H1 (cell line): ENCODE measurements at regions not wholly inside any gene's neighbourhood (a gene's known extent, or its start where the extent isn't known, plus 50 kb on each side); places are given as distances from the start of the nearest gene placed in this dataset.

Experiments
- CTCF ChIA-PET: fragments of 300-600 bp; sonication (Branson Sonifier 250); formaldehyde crosslinking; loops from one replicate; lab custom pipeline; 2021; ENCODE audit not compliant: partially characterized antibody; lab: Charles Lee
- POLR2A ChIA-PET: fragments of 300-600 bp; sonication (Branson Sonifier 250); formaldehyde crosslinking; loops from one replicate; lab custom pipeline; 2021; ENCODE audit warnings: inconsistent platforms; ENCODE audit not compliant: partially characterized antibody; lab: Charles Lee
- DNase-seq, 2 experiments: peaks; one replicate each; pipeline versions ENCODE4 v3.0.0 to v3.0.0-alpha.2; 2010 to 2022; ENCODE audit warnings: low spot score in 2 of 2, low read depth in 1 of 2, mixed read lengths in 1 of 2
- FAIRE-seq: peaks from 2 replicates; lab custom pipeline; 2011; peaks lifted over from hg19 to GRCh38; lab: Jason Lieb, UNC
- H2AFZ ChIP-seq: 2 replicates; pipeline ENCODE4 v1.8.1; 2012; ENCODE audit warnings: low read length, inconsistent platforms
- H2AK5ac ChIP-seq: 2 replicates; pipeline ENCODE4 v1.6.1; 2013; ENCODE audit warnings: low read depth, low read length
- H2BK120ac ChIP-seq: replicated peaks from 2 replicates; pipeline ENCODE3; 2013; ENCODE audit warnings: low read depth, low read length, inconsistent platforms
- H2BK12ac ChIP-seq: 2 replicates; pipeline ENCODE4 v1.6.1; 2013; ENCODE audit warnings: low read depth, low read length
- H2BK15ac ChIP-seq: 2 replicates; pipeline ENCODE4 v1.6.1; 2013; ENCODE audit warnings: low read length
- H2BK20ac ChIP-seq: 2 replicates; pipeline ENCODE4 v1.6.1; 2013; ENCODE audit warnings: low read length
- H2BK5ac ChIP-seq: 2 replicates; pipeline ENCODE4 v1.6.1; 2013; ENCODE audit warnings: low read depth, low read length
- H3K14ac ChIP-seq: 2 replicates; pipeline ENCODE4 v1.6.1; 2013; ENCODE audit warnings: inconsistent platforms; ENCODE audit not compliant: insufficient read length
- H3K18ac ChIP-seq: 2 replicates; pipeline ENCODE4 v1.6.1; 2013; ENCODE audit warnings: low read length; ENCODE audit errors: extremely low read depth
- H3K23ac ChIP-seq: 2 replicates; pipeline ENCODE4 v1.6.1; 2013; ENCODE audit warnings: inconsistent platforms; ENCODE audit not compliant: insufficient read length
- H3K23me2 ChIP-seq: 2 replicates; pipeline ENCODE4 v1.6.1; 2013; ENCODE audit warnings: low read depth, low read length
- H3K27ac ChIP-seq: 2 replicates; pipeline ENCODE4 v1.6.1; 2011; ENCODE audit warnings: low read depth, low read length, inconsistent platforms
- H3K27me3 ChIP-seq, 4 experiments: replicated peaks in 1 of 4; 1 replicate in 1 of 4; 2 replicates in 3 of 4; pipeline versions ENCODE4 v1.6.1 to v1.8.1; 2011 to 2013; ENCODE audit warnings: low read length in 3 of 4, mild to moderate bottlenecking in 3 of 4, inconsistent platforms in 2 of 4, mixed read lengths in 2 of 4, moderate library complexity in 1 of 4; ENCODE audit not compliant: control insufficient read depth in 3 of 4, insufficient read depth in 3 of 4; ENCODE audit errors: extremely low read depth in 1 of 4
- H3K36me3 ChIP-seq, 4 experiments: 2 replicates each; pipeline versions ENCODE4 v1.6.1 to v1.8.1; 2011 to 2013; ENCODE audit warnings: mild to moderate bottlenecking in 4 of 4, low read length in 3 of 4, moderate library complexity in 2 of 4, control low read depth in 1 of 4, inconsistent platforms in 1 of 4; ENCODE audit not compliant: insufficient read depth in 4 of 4, control insufficient read depth in 2 of 4
- H3K4ac ChIP-seq: replicated peaks from 2 replicates; pipeline ENCODE3; 2013; ENCODE audit warnings: low read length, low read depth, mixed read lengths, inconsistent platforms; ENCODE audit not compliant: insufficient read length
- H3K4me1 ChIP-seq, 4 experiments: replicated peaks in 1 of 4; 1 replicate in 1 of 4; 2 replicates in 3 of 4; pipeline versions ENCODE4 v1.6.1 to v1.8.1; 2011 to 2013; ENCODE audit warnings: low read length in 3 of 4, inconsistent platforms in 2 of 4, mixed read lengths in 1 of 4; ENCODE audit not compliant: insufficient read depth in 4 of 4, control insufficient read depth in 3 of 4
- H3K4me2 ChIP-seq, 2 experiments: 2 replicates each; pipeline versions ENCODE4 v1.6.1 to v1.8.1; 2011 to 2013; ENCODE audit warnings: low read depth in 2 of 2, low read length in 2 of 2, control low read depth in 1 of 2, inconsistent platforms in 1 of 2, mild to moderate bottlenecking in 1 of 2; ENCODE audit not compliant: insufficient read depth in 1 of 2
- H3K4me3 ChIP-seq, 4 experiments: fragments of 200-600, 300-600 bp in 1 of 4; sonication (generic), shearing (Covaris generic), sonication (Bioruptor Twin) in 1 of 4; 2 replicates each; pipeline versions ENCODE4 v1.5.1 to v1.8.1; 2011 to 2016; ENCODE audit warnings: low read length in 4 of 4, low read depth in 3 of 4, control low read depth in 2 of 4, inconsistent platforms in 2 of 4, mild to moderate bottlenecking in 2 of 4, mixed read lengths in 1 of 4, moderate library complexity in 1 of 4; ENCODE audit not compliant: insufficient read depth in 2 of 4; ENCODE audit errors: extremely low read depth in 1 of 4
- H3K56ac ChIP-seq: replicated peaks from 2 replicates; pipeline ENCODE3; 2013; ENCODE audit warnings: low read depth, mild to moderate bottlenecking, mixed read lengths, low read length, inconsistent platforms; ENCODE audit not compliant: insufficient read length
- H3K79me1 ChIP-seq: 2 replicates; pipeline ENCODE4 v1.6.1; 2013; ENCODE audit warnings: low read depth, low read length, control low read depth
- H3K79me2 ChIP-seq, 2 experiments: 2 replicates each; pipeline versions ENCODE4 v1.6.1 to v1.8.1; 2012 to 2013; ENCODE audit warnings: low read length in 2 of 2, mild to moderate bottlenecking in 2 of 2, inconsistent platforms in 1 of 2; ENCODE audit not compliant: insufficient read depth in 2 of 2, control insufficient read depth in 1 of 2
- H3K9ac ChIP-seq, 4 experiments: replicated peaks in 1 of 4; 1 replicate in 1 of 4; 2 replicates in 3 of 4; pipeline versions ENCODE4 v1.6.1 to v1.8.1; 2011 to 2013; ENCODE audit warnings: low read depth in 3 of 4, low read length in 3 of 4, control low read depth in 2 of 4, mild to moderate bottlenecking in 2 of 4, moderate library complexity in 2 of 4, inconsistent platforms in 1 of 4; ENCODE audit errors: extremely low read depth in 1 of 4
- H3K9me3 ChIP-seq, 2 experiments: 2 replicates each; pipeline versions ENCODE4 v1.6.1 to v1.8.1; 2012 to 2013; ENCODE audit warnings: mild to moderate bottlenecking in 2 of 2, moderate library complexity in 2 of 2, control low read depth in 1 of 2, inconsistent platforms in 1 of 2, low read depth in 1 of 2, low read length in 1 of 2, mixed read lengths in 1 of 2; ENCODE audit not compliant: insufficient read depth in 2 of 2
- H4K20me1 ChIP-seq, 2 experiments: replicated peaks in 1 of 2; 2 replicates each; pipeline versions ENCODE3 to v1.8.1; 2011 to 2013; ENCODE audit warnings: inconsistent platforms in 2 of 2, low read length in 2 of 2, mild to moderate bottlenecking in 1 of 2; ENCODE audit not compliant: insufficient read depth in 2 of 2, control insufficient read depth in 1 of 2
- H4K5ac ChIP-seq: 2 replicates; pipeline ENCODE4 v1.6.1; 2013; ENCODE audit warnings: low read length, low read depth, mixed read lengths, inconsistent platforms; ENCODE audit not compliant: insufficient read length
- H4K8ac ChIP-seq: 2 replicates; pipeline ENCODE4 v1.8.0; 2013; ENCODE audit warnings: mild to moderate bottlenecking, moderate library complexity, low read length, inconsistent platforms; ENCODE audit not compliant: insufficient read depth; ENCODE audit errors: extremely low read depth
- H4K91ac ChIP-seq: replicated peaks from 2 replicates; pipeline ENCODE3; 2013; ENCODE audit warnings: low read length, mixed read lengths, inconsistent platforms; ENCODE audit not compliant: insufficient read length
- BACH1 ChIP-seq: IDR thresholded peaks from 2 replicates; pipeline ENCODE4 v1.6.1; 2012; ENCODE audit warnings: low read length, improper control_type of control experiment
- CHD2 ChIP-seq: IDR thresholded peaks from 2 replicates; pipeline ENCODE4 v1.6.1; 2012; ENCODE audit warnings: low read length, improper control_type of control experiment
- JUN ChIP-seq: IDR thresholded peaks from 2 replicates; pipeline ENCODE4 v1.6.1; 2011; ENCODE audit warnings: low read depth, mild to moderate bottlenecking, improper control_type of control experiment, low read length
- NANOG ChIP-seq: IDR thresholded peaks from 2 replicates; pipeline ENCODE4 v1.6.1; 2011; ENCODE audit warnings: low read length, low read depth, mild to moderate bottlenecking, inconsistent platforms; ENCODE audit not compliant: insufficient read depth, poor library complexity, severe bottlenecking
- PHF8 ChIP-seq: fragments of 200-600 bp; sonication (generic); conservative IDR thresholded peaks from 2 replicates; pipeline ENCODE4 v1.7.1; 2012; ENCODE audit warnings: low read depth, mild to moderate bottlenecking, inconsistent platforms, low read length, moderate library complexity
- SP2 ChIP-seq: IDR thresholded peaks from 2 replicates; pipeline ENCODE4 v1.6.1; 2012; ENCODE audit warnings: mild to moderate bottlenecking, low read length, inconsistent platforms
- SRF ChIP-seq: IDR thresholded peaks from 2 replicates; pipeline ENCODE4 v1.6.1; 2011; ENCODE audit warnings: mild to moderate bottlenecking, low read depth, low read length, moderate library complexity
- SUZ12 ChIP-seq: fragments of 200-600 bp; sonication (generic); IDR thresholded peaks from 2 replicates; pipeline ENCODE4 v1.6.1; 2012; ENCODE audit warnings: mild to moderate bottlenecking, inconsistent platforms, low read length, moderate library complexity, mixed read lengths
- TBP ChIP-seq: IDR thresholded peaks from 2 replicates; pipeline ENCODE4 v1.6.1; 2011; ENCODE audit warnings: low read depth, low read length, improper control_type of control experiment
- WGBS, 2 experiments: shearing (Covaris generic) in 1 of 2; methylation state at CpG; one replicate each; pipeline versions ENCODE4 v1.1.6 to v1.1.7; 2013 to 2015; ENCODE audit warnings: low lambda C conversion rate in 2 of 2, mixed read lengths in 2 of 2, inconsistent platforms in 1 of 2, low coverage in 1 of 2, missing lambda C conversion rate in 1 of 2; ENCODE audit not compliant: insufficient replicate concordance in 2 of 2, insufficient coverage in 1 of 2, insufficient read length in 1 of 2; ENCODE audit errors: extremely low coverage in 1 of 2, missing lambda C conversion rate in 1 of 2; 5-methylcytosine and 5-hydroxymethylcytosine counted together

- Histone ChIP-seq H3K27me3 (no peaks in the 10 kb centered on the region), H3K79me2 (peaks cover 0 to 37% of the 10 kb centered on the region in 2 experiments; a peak in 3 of 4 replicates), H3K4ac (no peak overlapping the region), H3K18ac (no peak overlapping the region), H2AK5ac (no peak overlapping the region), H3K14ac (no peak overlapping the region), H3K9ac (no peak overlapping the region), H3K4me2 (no peak overlapping the region), H4K91ac (no peak overlapping the region), H3K27ac (no peak overlapping the region; the same call in 1 of the 2 replicates), H3K56ac (no peak overlapping the region), H3K4me3 (no peak overlapping the region), H2AFZ (no peak overlapping the region), H3K23ac (no peak overlapping the region), H3K9me3 (no peaks in the 10 kb centered on the region), H3K36me3 (peaks cover 17 to 40% (median 25%) of the 10 kb centered on the region in 4 experiments), H3K23me2 (peaks cover 5% of the 10 kb centered on the region), H2BK120ac (no peak overlapping the region), H3K4me1 (peaks cover 0 to 4% (median under 1%) of the 10 kb centered on the region in 4 experiments; a peak in 2 of 7 replicates), H4K5ac (no peak overlapping the region), H2BK5ac (no peak overlapping the region), H2BK12ac (no peak overlapping the region), H2BK15ac (no peak overlapping the region), H3K79me1 (no peaks in the 10 kb centered on the region; the same call in none of the 2 replicates), H2BK20ac (no peak overlapping the region), H4K20me1 (peaks cover 0 to 2% of the 10 kb centered on the region in 2 experiments), H4K8ac (0 out of 2 replicates have a peak overlapping the region, but pooled peaks have one; percentile 58)
- ChIA-PET POLR2A (interaction anchor here (0.6 to 2.0 kb wide), 6 partner anchors 9 to 249 kb away, joined by 3 to 8 read pairs (median 4); partner anchors contain the start of gene SEC14L1), CTCF (interaction anchor here (0.5 to 2.1 kb wide), 8 partner anchors 14 to 158 kb away, joined by 3 to 11 read pairs (median 3); no protein-coding TSS in a partner anchor)
- no peak for DNase-seq
- FAIRE-seq = no peak
- 90% methylated on average over 4 of the region's 5 CpGs; no CpG with 5 or more reads in 1 of the 2 experiments for WGBS, 2 experiments
- TF ChIP-seq TBP (no peak), BACH1 (no peak), SRF (no peak), SUZ12 (no peak), PHF8 (no peak), JUN (no peak), SP2 (no peak), NANOG (no peak), CHD2 (no peak)
Measured at GRCh38 chr17:77090476-77090875, 50.3 kb upstream of the SEC14L1 start.
